SK-N-MC (cell line): ENCODE measurements at regions not wholly inside any gene's neighbourhood (a gene's known extent, or its start where the extent isn't known, plus 50 kb on each side); places are given as distances from the start of the nearest gene placed in this dataset.
"Not testable (repeated sequence)": the region's sequence is repeated elsewhere in the genome, so short reads cannot be mapped to it uniquely, and the experiment has no call there.

ENCODE experiments used
- DNase-seq: peaks from one replicate; pipeline ENCODE4 v3.0.0-alpha.2; 2011; ENCODE audit warnings: low read depth, low spot score
- H3K27ac ChIP-seq: fragments of 200-600 bp; sonication (generic); 2 replicates; pipeline ENCODE4 v1.5.1; 2016; ENCODE audit warnings: mixed run types
- H3K36me3 ChIP-seq: fragments of 200-600 bp; sonication (generic); 2 replicates; pipeline ENCODE4 v1.6.1; 2017; ENCODE audit warnings: antibody characterized with exemption, low read length, mixed read lengths; ENCODE audit not compliant: insufficient read depth
- H3K4me3 ChIP-seq: fragments of 200-600 bp; sonication (generic); 2 replicates; pipeline ENCODE4 v1.5.1; 2016
- H3K9ac ChIP-seq: fragments of 200-600 bp; sonication (generic); 2 replicates; pipeline ENCODE4 v1.8.0; 2017; ENCODE audit warnings: mixed run types, mixed read lengths; ENCODE audit not compliant: insufficient read length
- H3K9me3 ChIP-seq: fragments of 200-600 bp; sonication (generic); 2 replicates; pipeline ENCODE4 v1.6.1; 2017; ENCODE audit warnings: low read depth, mild to moderate bottlenecking, antibody characterized with exemption, low read length, moderate library complexity, mixed read lengths
- EZH2 ChIP-seq: fragments of 200-600 bp; sonication (generic); IDR thresholded peaks from one replicate; pipeline ENCODE4 v1.6.1; 2017; ENCODE audit warnings: antibody characterized with exemption
- FOXP2 ChIP-seq: optimal IDR thresholded peaks from 2 replicates; pipeline ENCODE3; 2011; ENCODE audit warnings: mild to moderate bottlenecking, moderate library complexity; ENCODE audit not compliant: insufficient read depth; ENCODE audit errors: extremely low read length, control extremely low read depth
- POLR2AphosphoS5 ChIP-seq: IDR thresholded peaks from 2 replicates; pipeline ENCODE4 v1.6.1; 2012; ENCODE audit warnings: mild to moderate bottlenecking, low read depth, low read length, borderline replicate concordance

DNA sequence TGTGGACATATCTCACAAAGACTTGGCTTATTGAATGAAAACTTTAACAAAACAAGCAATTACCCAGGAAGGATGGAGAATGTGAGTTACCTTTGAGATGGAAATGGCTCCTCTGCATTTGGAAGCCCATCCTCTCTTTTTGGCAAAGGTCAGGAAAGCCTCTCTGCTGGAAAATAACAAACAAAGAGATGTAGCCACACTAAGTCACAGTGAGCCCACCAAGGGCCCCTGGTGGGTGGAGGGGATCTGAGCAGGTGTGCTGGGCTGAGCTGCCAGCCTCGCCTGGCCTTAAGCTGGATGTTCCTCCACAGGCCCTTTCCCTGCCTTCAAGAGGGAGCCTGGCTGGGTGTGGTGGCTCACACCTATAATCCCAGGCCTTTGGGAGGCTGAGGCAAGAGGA lies 269.2 kb downstream of the HNRNPD start:
- no peak for DNase-seq

DNA sequence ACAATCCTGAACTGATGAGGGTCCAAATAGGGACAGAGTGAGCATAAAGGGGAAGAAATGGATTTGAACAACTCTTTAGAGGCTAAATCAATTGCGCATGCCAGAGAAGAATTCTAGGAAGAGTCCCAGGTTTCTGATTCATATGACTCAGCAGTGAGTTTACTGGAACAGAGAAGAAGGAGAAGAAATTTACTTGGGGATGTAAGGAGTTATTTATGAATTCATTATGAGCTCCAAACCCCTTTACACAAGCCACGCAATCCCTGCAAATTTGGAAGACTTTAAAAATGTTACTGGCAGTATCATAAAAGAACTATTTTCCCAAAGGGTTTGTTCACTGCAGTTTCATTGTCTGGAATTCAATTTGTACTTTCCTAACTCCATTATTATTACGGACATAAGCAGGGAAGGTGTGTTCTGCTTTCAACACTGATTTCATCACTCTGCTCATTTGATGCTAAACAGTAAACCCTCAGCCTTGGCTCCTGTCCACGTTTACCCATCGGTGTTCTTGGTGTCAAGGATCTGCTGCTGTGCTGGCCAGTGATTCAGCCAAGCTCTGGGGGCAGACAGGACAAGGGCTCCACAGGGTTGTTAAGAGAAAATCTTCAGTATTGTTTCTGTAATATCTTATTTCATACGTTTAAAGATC lies 273.7 kb downstream of the HNRNPD start:
- Histone ChIP-seq H3K9ac (no peak overlapping the region), H3K4me3 (no peak overlapping the region), H3K36me3 (no peaks in the 10 kb centered on the region), H3K9me3 (no peaks in the 10 kb centered on the region), H3K27ac (no peak overlapping the region)
- TF ChIP-seq POLR2AphosphoS5 (no peak), FOXP2 (no peak), EZH2 (no peak)
- DNase-seq = no peak

More for the DNA sequence above, 269.2 kb downstream of the HNRNPD start:
- no peak for TF ChIP-seq EZH2
- no peak for TF ChIP-seq POLR2AphosphoS5
- TF ChIP-seq FOXP2 = no peak
- H3K36me3 ChIP-seq = no peaks in the 10 kb centered on the region
- no peak overlapping the region for H3K27ac ChIP-seq
- no peaks in the 10 kb centered on the region for H3K9me3 ChIP-seq
- no peak overlapping the region for H3K4me3 ChIP-seq
- H3K9ac ChIP-seq = no peak overlapping the region

DNA sequence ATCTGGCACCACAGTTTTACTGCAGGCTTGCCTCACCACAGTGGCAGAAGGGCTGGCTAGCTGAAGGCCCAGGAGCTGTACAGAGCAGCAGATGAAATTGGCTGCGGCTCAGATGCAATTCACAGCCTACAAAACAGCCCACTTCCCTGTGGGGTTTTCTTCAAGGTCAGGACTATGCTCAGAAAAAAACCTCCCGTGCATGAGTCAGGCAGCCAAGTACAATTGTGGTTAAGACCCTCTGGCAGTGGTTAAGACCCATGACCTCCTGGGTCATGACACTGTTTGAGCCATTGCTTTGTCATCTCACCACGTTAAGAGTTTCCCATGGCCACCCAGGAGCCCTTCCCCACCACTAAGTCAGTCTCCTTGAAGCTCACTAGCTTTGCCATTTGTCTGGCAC lies 276.3 kb downstream of the HNRNPD start:
- Histone ChIP-seq H3K9me3 (no peaks in the 10 kb centered on the region), H3K27ac (no peak overlapping the region), H3K4me3 (no peak overlapping the region), H3K36me3 (no peaks in the 10 kb centered on the region), H3K9ac (no peak overlapping the region)
- no peak for TF ChIP-seq FOXP2
- TF ChIP-seq EZH2 = no peak
- no peak for TF ChIP-seq POLR2AphosphoS5
- DNase-seq = no peak

DNA sequence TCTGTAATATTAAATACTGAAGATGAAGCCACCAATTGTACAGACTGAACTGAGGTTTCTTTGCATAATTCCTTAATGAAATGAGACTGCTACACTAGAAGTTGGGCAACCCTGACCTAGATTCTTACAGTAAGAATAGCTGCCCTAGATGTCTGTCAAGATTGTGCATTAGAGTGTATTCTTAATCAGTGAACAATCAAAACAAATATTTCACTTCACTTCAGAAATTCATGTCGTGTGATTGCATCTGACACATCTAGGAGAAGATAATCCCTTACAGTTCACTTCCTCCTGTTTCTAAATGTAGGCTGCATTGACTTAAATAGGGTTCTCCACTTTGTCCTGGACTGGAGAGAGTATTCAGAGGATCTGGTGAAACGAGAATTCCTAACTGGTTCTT lies 283.1 kb downstream of the HNRNPD start:
- no peak for TF ChIP-seq FOXP2
- H3K9me3 ChIP-seq = no peaks in the 10 kb centered on the region
- H3K9ac ChIP-seq = no peak overlapping the region

DNA sequence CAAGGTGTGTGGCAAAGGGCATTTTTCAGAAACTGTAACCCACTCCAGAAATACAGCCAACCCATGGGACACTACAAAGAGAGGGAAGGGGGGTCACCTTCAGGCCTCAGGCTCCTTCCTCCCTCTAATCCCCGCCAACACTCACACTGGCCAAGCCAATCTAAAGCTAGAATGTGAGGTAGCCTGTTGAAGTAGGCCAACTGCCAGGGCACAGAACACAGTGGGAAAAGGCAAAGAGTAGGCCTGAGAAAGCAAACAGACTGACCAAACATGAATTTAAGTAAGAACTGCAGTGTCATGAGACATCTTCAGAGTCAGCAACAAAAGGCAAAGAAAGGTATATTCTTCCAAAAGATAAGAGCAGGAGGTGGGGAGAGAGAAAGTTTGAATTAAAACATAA lies 289.0 kb downstream of the HNRNPD start:
- no peak overlapping the region for H3K9ac ChIP-seq
- H3K9me3 ChIP-seq = no peaks in the 10 kb centered on the region
- no peak overlapping the region for H3K4me3 ChIP-seq
- H3K27ac ChIP-seq = no peak overlapping the region
- TF ChIP-seq EZH2 (no peak), POLR2AphosphoS5 (no peak), FOXP2 (no peak)
- no peaks in the 10 kb centered on the region for H3K36me3 ChIP-seq
- DNase-seq = no peak

More for the DNA sequence above, 283.1 kb downstream of the HNRNPD start:
- no peak overlapping the region for H3K4me3 ChIP-seq
- no peak for DNase-seq
- no peaks in the 10 kb centered on the region for H3K36me3 ChIP-seq
- no peak overlapping the region for H3K27ac ChIP-seq

DNA sequence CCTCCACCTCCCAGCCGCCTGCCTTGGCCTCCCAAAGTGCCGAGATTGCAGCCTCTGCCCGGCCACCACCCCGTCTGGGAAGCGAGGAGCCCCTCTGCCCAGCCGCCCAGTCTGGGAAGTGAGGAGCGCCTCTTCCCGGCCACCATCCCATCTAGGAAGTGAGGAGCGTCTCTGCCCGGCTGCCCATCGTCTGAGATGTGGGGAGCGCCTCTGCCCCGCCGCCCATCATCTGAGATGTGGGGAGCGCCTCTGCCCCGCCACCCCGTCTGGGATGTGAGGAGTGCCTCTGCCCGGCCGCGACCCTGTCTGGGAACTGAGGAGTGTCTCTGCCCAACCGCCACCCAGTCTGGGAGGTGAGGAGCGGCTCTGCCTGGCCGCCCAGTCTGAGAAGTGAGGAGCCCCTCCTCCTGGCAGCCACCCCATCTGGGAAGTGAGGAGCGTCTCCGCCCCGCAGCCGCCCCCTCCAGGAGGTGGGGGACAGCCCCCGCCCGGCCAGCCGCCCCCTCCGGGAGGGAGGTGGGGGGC lies 296.3 kb downstream of the HNRNPD start:
- H3K9ac ChIP-seq, DNase-seq, H3K36me3 ChIP-seq, H3K9me3 ChIP-seq, H3K4me3 ChIP-seq, H3K27ac ChIP-seq: not testable (repeated sequence)

DNA sequence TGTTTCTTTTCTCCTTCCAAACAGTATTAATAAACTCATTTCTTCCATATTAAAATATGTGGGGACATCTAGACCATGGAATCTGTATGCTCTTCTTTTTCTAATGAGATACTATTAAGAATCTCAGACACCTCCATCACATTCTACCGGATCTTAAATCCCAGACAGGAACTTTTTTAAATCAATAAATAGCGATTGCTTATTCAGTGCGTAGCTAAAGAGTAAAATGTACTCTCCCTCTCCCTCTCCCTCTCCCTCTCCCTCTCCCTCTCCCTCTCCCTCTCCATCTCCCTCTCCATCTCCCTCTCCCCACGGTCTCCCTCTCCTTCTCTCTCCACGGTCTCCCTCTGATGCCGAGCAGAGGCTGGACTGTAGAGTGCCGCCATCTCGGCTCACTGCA lies 297.0 kb downstream of the HNRNPD start:
- no peaks in the 10 kb centered on the region for H3K36me3 ChIP-seq
- no peaks in the 10 kb centered on the region for H3K9me3 ChIP-seq
- H3K9ac ChIP-seq = no peak overlapping the region
- H3K4me3 ChIP-seq = no peak overlapping the region
- no peak overlapping the region for H3K27ac ChIP-seq
- no peak for DNase-seq
- TF ChIP-seq EZH2 = no peak
- no peak for TF ChIP-seq POLR2AphosphoS5
- TF ChIP-seq FOXP2 = no peak

DNA sequence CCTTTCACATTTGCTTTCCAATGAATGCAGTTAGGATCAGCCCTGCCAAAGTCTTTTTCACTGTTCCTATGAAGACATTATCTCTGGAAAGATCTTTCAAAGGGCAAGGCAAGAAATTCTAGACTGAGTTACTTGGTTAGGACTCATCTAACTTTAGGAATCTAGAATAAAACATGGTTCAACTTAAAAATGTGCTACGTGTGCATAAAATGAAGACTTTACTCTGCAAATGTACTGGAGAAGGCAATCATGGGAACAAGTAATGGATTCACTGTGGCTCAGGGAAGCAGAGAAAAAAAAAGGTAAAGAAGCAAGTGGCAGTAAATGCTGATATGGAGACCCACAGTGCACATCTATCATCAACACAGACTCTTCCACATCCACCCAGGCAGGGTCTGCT lies 297.4 kb downstream of the HNRNPD start:
- Histone ChIP-seq H3K9me3 (no peaks in the 10 kb centered on the region), H3K27ac (no peak overlapping the region), H3K4me3 (no peak overlapping the region), H3K36me3 (no peaks in the 10 kb centered on the region), H3K9ac (no peak overlapping the region)
- no peak for DNase-seq
- TF ChIP-seq FOXP2 (no peak), POLR2AphosphoS5 (no peak), EZH2 (no peak)

DNA sequence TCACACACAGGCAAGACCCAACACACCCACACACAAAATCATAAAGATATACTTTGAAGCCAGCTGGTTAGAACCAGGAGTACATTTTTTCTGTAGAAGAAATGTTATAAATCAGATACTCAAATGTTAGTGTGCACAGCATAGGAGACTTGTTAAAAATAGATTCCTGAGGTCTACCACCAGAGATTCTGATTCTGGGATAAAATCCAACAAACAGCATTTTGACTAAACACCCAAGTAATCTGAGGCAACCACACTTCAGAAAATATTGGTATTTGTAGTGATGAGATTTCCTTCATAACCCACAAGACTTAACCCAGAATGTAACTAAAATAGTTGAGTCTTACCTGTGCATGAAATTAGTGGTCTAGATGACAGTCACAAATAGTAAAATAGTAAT lies 301.8 kb downstream of the HNRNPD start:
- no peak overlapping the region for H3K27ac ChIP-seq
- H3K36me3 ChIP-seq = no peaks in the 10 kb centered on the region
- H3K9me3 ChIP-seq = no peaks in the 10 kb centered on the region
- no peak for TF ChIP-seq FOXP2
- TF ChIP-seq EZH2 = no peak
- no peak for TF ChIP-seq POLR2AphosphoS5
- DNase-seq = no peak
- H3K4me3 ChIP-seq = no peak overlapping the region
- H3K9ac ChIP-seq = no peak overlapping the region
